HepG2 (cell line): ENCODE measurements at regions not wholly inside any gene's neighbourhood (a gene's known extent, or its start where the extent isn't known, plus 50 kb on each side); places are given as distances from the start of the nearest gene placed in this dataset.

Experiments
- DMTF1 ChIP-seq: sonication (generic); formaldehyde crosslinking; IDR thresholded peaks from 2 replicates; pipeline ENCODE4 v1.4.0; 2020; ENCODE audit warnings: mild to moderate bottlenecking, missing genetic modification reagents
- GLI4 ChIP-seq: sonication (generic); formaldehyde crosslinking; IDR thresholded peaks from 2 replicates; pipeline ENCODE4 v1.5.1; 2020; ENCODE audit warnings: missing genetic modification reagents, mild to moderate bottlenecking, moderate library complexity, borderline replicate concordance
- HDAC6 ChIP-seq: fragments of 200-600 bp; sonication (generic); IDR thresholded peaks from 2 replicates; pipeline ENCODE4 v1.7.0; 2017; ENCODE audit warnings: mild to moderate bottlenecking, antibody characterized with exemption, low read length, low read depth
- JUN ChIP-seq: sonication (generic); formaldehyde crosslinking; IDR thresholded peaks from 2 replicates; pipeline ENCODE4 v1.4.0; 2020; ENCODE audit warnings: mild to moderate bottlenecking, missing genetic modification reagents
- KDM5B ChIP-seq: sonication (generic); formaldehyde crosslinking; IDR thresholded peaks from 2 replicates; pipeline ENCODE4 v1.4.0; 2020; ENCODE audit warnings: missing genetic modification reagents, mild to moderate bottlenecking, borderline replicate concordance
- MYC ChIP-seq: sonication (generic); formaldehyde crosslinking; IDR thresholded peaks from 2 replicates; pipeline ENCODE4 v1.9.0; 2021; ENCODE audit warnings: missing genetic modification reagents, borderline replicate concordance
- PBX3 ChIP-seq: sonication (generic); formaldehyde crosslinking; IDR thresholded peaks from 2 replicates; pipeline ENCODE4 v1.8.1; 2023; ENCODE audit warnings: missing genetic modification reagents, inconsistent platforms, borderline replicate concordance
- ZFP90 ChIP-seq: sonication (generic); formaldehyde crosslinking; IDR thresholded peaks from 2 replicates; pipeline ENCODE4 v1.8.0; 2022; ENCODE audit warnings: missing genetic modification reagents, mild to moderate bottlenecking, inconsistent platforms, borderline replicate concordance
- TF ChIP-seq, protein P1 (sequence below): sonication (generic); formaldehyde crosslinking; IDR thresholded peaks from 2 replicates; pipeline ENCODE4 v1.5.0; 2020; ENCODE audit warnings: mild to moderate bottlenecking, missing genetic modification reagents, moderate library complexity

DNA sequence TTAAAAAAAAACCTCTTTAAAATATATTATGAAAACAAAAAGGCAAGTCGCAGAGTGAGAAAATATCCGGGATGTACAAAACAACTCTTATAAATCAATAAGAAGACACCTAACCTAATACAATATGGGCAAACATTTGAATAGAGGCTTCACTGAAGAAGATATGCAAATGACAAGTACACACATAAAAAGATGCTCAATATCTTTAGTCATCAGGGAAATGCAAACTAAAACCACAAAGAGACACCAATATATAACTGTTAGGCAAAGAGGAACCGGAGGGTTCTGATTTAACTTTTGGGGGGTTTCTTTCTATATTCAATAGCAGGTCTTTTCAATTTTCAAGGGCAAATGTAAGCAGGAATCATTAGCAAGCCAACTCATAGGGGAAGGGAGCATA lies 480.7 kb upstream of the SPTLC3 start:
- TF ChIP-seq KDM5B (CRISPR knock-in tag) (no peak), MYC (CRISPR knock-in tag) (no peak), ZFP90 (CRISPR knock-in tag) (no peak), HDAC6 (no peak), DMTF1 (CRISPR knock-in tag) (no peak), JUN (CRISPR knock-in tag) (no peak), PBX3 (CRISPR knock-in tag) (no peak), GLI4 (CRISPR knock-in tag) (no peak)
- TF ChIP-seq, protein P1, sequence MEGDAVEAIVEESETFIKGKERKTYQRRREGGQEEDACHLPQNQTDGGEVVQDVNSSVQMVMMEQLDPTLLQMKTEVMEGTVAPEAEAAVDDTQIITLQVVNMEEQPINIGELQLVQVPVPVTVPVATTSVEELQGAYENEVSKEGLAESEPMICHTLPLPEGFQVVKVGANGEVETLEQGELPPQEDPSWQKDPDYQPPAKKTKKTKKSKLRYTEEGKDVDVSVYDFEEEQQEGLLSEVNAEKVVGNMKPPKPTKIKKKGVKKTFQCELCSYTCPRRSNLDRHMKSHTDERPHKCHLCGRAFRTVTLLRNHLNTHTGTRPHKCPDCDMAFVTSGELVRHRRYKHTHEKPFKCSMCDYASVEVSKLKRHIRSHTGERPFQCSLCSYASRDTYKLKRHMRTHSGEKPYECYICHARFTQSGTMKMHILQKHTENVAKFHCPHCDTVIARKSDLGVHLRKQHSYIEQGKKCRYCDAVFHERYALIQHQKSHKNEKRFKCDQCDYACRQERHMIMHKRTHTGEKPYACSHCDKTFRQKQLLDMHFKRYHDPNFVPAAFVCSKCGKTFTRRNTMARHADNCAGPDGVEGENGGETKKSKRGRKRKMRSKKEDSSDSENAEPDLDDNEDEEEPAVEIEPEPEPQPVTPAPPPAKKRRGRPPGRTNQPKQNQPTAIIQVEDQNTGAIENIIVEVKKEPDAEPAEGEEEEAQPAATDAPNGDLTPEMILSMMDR: no peak
